HepG2 (cell line): ENCODE measurements at regions not wholly inside any gene's neighbourhood (a gene's known extent, or its start where the extent isn't known, plus 50 kb on each side); places are given as distances from the start of the nearest gene placed in this dataset.

Experiments used
- ATAC-seq: fragments of 200-7000 bp; cut with Tn5 transposase; 3 replicates; pipeline ENCODE4 v1.9.1; 2020; ENCODE audit warnings: mild to moderate bottlenecking, moderate library complexity
- BruUV-seq: library from RNA; stranded (reverse); fragments of 400-500 nt; replicated peaks from 2 replicates; lab custom pipeline; 2021; lab: Mats Ljungman, UMichigan
- CTCF ChIA-PET: fragments of 300-600 bp; formaldehyde crosslinking; extraction: SDS; loops from one replicate; lab custom pipeline; 2021; ENCODE audit warnings: low total read pairs, inconsistent platforms, low intra/inter-chr PET ratio; lab: Yijun Ruan, JAX
- POLR2A ChIA-PET: fragments of 350-600 bp; sonication (Branson Sonifier 250); formaldehyde crosslinking; loops from one replicate; lab custom pipeline; 2020; ENCODE audit warnings: antibody characterized with exemption, inconsistent platforms; lab: Yijun Ruan, JAX
- DNase-seq: peaks from one replicate; pipeline ENCODE4 v3.0.0-alpha.2; 2015; ENCODE audit warnings: low spot score
- FAIRE-seq: peaks from 3 replicates; lab custom pipeline; 2011; peaks lifted over from hg19 to GRCh38; lab: Jason Lieb, UNC
- H2AFZ ChIP-seq: one replicate; pipeline ENCODE4 v1.6.1; 2011; ENCODE audit warnings: low read length, inconsistent platforms
- H3K27ac ChIP-seq: fragments of 300-600 bp; 3 replicates; pipeline ENCODE4 v1.8.0; 2011; ENCODE audit warnings: mixed run types, mild to moderate bottlenecking, mixed read lengths, low read length, inconsistent platforms; ENCODE audit not compliant: insufficient read depth; ENCODE audit errors: extremely low read length
- H3K27me3 ChIP-seq, 2 experiments: fragments of 200-600 bp in 1 of 2; 2 replicates in 1 of 2; 3 replicates in 1 of 2; pipeline versions ENCODE4 v1.6.0 to v1.8.0; 2011; ENCODE audit warnings: low read length in 2 of 2, mild to moderate bottlenecking in 2 of 2, moderate library complexity in 2 of 2, inconsistent platforms in 1 of 2; ENCODE audit not compliant: insufficient read depth in 2 of 2, control insufficient read depth in 1 of 2
- H3K36me3 ChIP-seq, 2 experiments: fragments of 200-600 bp in 1 of 2; replicated peaks in 1 of 2; 2 replicates in 1 of 2; 3 replicates in 1 of 2; pipeline versions ENCODE4 v1.5.1 to v1.8.0; 2011; ENCODE audit warnings: low read length in 2 of 2, inconsistent platforms in 1 of 2; ENCODE audit not compliant: insufficient read depth in 2 of 2, control insufficient read depth in 1 of 2
- H3K4me1 ChIP-seq: 2 replicates; pipeline ENCODE4 v1.5.1; 2012; ENCODE audit warnings: low read length, inconsistent platforms; ENCODE audit not compliant: insufficient read depth
- H3K4me2 ChIP-seq: 2 replicates; pipeline ENCODE4 v1.6.0; 2011; ENCODE audit warnings: low read depth, low read length, inconsistent platforms
- H3K4me3 ChIP-seq, 3 experiments: fragments of 200-600 bp in 1 of 3; sonication (generic), shearing (Covaris generic) in 1 of 3; replicated peaks in 1 of 3; 2 replicates each; pipeline ENCODE4 v1.5.1; 2011 to 2016; ENCODE audit warnings: low read length in 3 of 3, inconsistent platforms in 2 of 3, low read depth in 2 of 3, mild to moderate bottlenecking in 2 of 3, control low read depth in 1 of 3, mixed read lengths in 1 of 3; ENCODE audit not compliant: insufficient read depth in 1 of 3
- H3K79me2 ChIP-seq: one replicate; pipeline ENCODE4 v1.6.1; 2011; ENCODE audit warnings: low read length, inconsistent platforms; ENCODE audit not compliant: insufficient read depth
- H3K9ac ChIP-seq: 2 replicates; pipeline ENCODE4 v1.6.0; 2011; ENCODE audit warnings: mild to moderate bottlenecking, low read depth, low read length, inconsistent platforms; ENCODE audit not compliant: insufficient read depth
- H3K9me3 ChIP-seq: 2 replicates; pipeline ENCODE4 v1.5.1; 2012; ENCODE audit warnings: mild to moderate bottlenecking, low read length
- H4K20me1 ChIP-seq: 2 replicates; pipeline ENCODE4 v1.6.0; 2011; ENCODE audit warnings: inconsistent platforms, mild to moderate bottlenecking, low read length, moderate library complexity; ENCODE audit not compliant: insufficient read depth
- BHLHE40 ChIP-seq: IDR thresholded peaks from 2 replicates; pipeline ENCODE4 v1.6.1; 2011; ENCODE audit warnings: low read length, improper control_type of control experiment
- CSRNP1 ChIP-seq: sonication (generic); formaldehyde crosslinking; IDR thresholded peaks from 2 replicates; pipeline ENCODE4 v1.8.1; 2023; ENCODE audit warnings: mild to moderate bottlenecking, missing genetic modification reagents
- ELF3 ChIP-seq: IDR thresholded peaks from 2 replicates; pipeline ENCODE4 v1.6.1; 2016; ENCODE audit warnings: missing genetic modification reagents, missing compliant biosample characterization
- NFIC ChIP-seq: IDR thresholded peaks from 2 replicates; pipeline ENCODE4 v1.6.1; 2012; ENCODE audit warnings: mild to moderate bottlenecking, low read length, inconsistent platforms
- NFKBIZ ChIP-seq: IDR thresholded peaks from 2 replicates; pipeline ENCODE4 v1.6.1; 2018; ENCODE audit warnings: missing genetic modification reagents, missing compliant biosample characterization
- NR2F1 ChIP-seq, 2 experiments: fragments of 450-650 bp in 1 of 2; formaldehyde crosslinking in 1 of 2; IDR thresholded peaks; 2 replicates each; pipeline versions ENCODE4 v1.5.0 to v1.6.1; 2016 to 2020; ENCODE audit warnings: mild to moderate bottlenecking in 1 of 2, missing compliant biosample characterization in 1 of 2, missing genetic modification reagents in 1 of 2, moderate library complexity in 1 of 2
- NR3C1 ChIP-seq: sonication (generic); formaldehyde crosslinking; IDR thresholded peaks from 2 replicates; pipeline ENCODE4 v1.4.0; 2020; ENCODE audit warnings: missing genetic modification reagents
- PPARG ChIP-seq: conservative IDR thresholded peaks from 2 replicates; pipeline ENCODE4 v1.6.1; 2016; ENCODE audit warnings: missing biosample characterization, missing genetic modification reagents
- RBFOX2 ChIP-seq: fragments of 200-400 bp; formaldehyde crosslinking; IDR thresholded peaks from 2 replicates; pipeline ENCODE4 v1.6.1; 2017; ENCODE audit warnings: low read depth, mild to moderate bottlenecking, low read length
- RFXANK ChIP-seq: IDR thresholded peaks from 2 replicates; pipeline ENCODE4 v1.6.1; 2016
- TAF1 ChIP-seq: sonication (generic); formaldehyde crosslinking; IDR thresholded peaks from 2 replicates; pipeline ENCODE4 v1.4.0; 2020; ENCODE audit warnings: missing genetic modification reagents
- ZNF770 ChIP-seq: sonication (generic); formaldehyde crosslinking; IDR thresholded peaks from 2 replicates; pipeline ENCODE4 v1.5.0; 2020; ENCODE audit warnings: mild to moderate bottlenecking, missing genetic modification reagents
- WGBS: methylation state at CpG from one replicate; pipeline ENCODE4 v1.1.6; 2017; ENCODE audit warnings: low lambda C conversion rate; 5-methylcytosine and 5-hydroxymethylcytosine counted together
- in situ Hi-C: cut with HindIII; loops from 2 replicates; pipeline ENCODE4 v1.10.0; 2017; ENCODE audit warnings: low pct_unique_long_range_greater_than_20kb; ENCODE audit not compliant: extremely low pct_ligation_motif_present
- intact Hi-C: fragments of 100-400 bp; cut with micrococcal nuclease; formaldehyde crosslinking; loops from one replicate; pipeline ENCODE4 v1.10.0; 2022; ENCODE audit not compliant: unreplicated experiment

GRCh38 chr13:30051531-30052060, 201.2 kb upstream of the UBL3 start:
- H3K4me3 ChIP-seq, result no peak overlapping the region

More at GRCh38 chr13:30051531-30052060, 201.2 kb upstream of the UBL3 start:
- H3K27me3 ChIP-seq, result no peaks in the 10 kb centered on the region; a peak in 1 of 5 replicates
- no peaks in the 10 kb centered on the region for H3K9me3 ChIP-seq
- in situ Hi-C loops (no loop called here), intact Hi-C loops (no loop called here)
- H2AFZ ChIP-seq, result no peak overlapping the region
- H3K4me1 ChIP-seq, result 0 out of 2 replicates have a peak, but pooled peaks cover 10% of the 10 kb centered on the region
- H3K27ac ChIP-seq, result no peak overlapping the region
- H3K9ac ChIP-seq, result no peak overlapping the region
- TF ChIP-seq RFXANK (no peak), PPARG (no peak), BHLHE40 (no peak), CSRNP1 (no peak), ELF3 (CRISPR knock-in tag) (no peak), TAF1 (no peak), NFIC (no peak), ZNF770 (CRISPR knock-in tag) (no peak), NR3C1 (CRISPR knock-in tag) (no peak), RBFOX2 (no peak), NR2F1 (CRISPR knock-in tag; IDR thresholded peaks at IDR 0.05) (no peak), NFKBIZ (CRISPR knock-in tag) (no peak)
- ATAC-seq, result no peak
- no peak for FAIRE-seq
- no peaks in the 10 kb centered on the region for H4K20me1 ChIP-seq
- CTCF ChIA-PET, result no interaction called here
- no peak for DNase-seq
- H3K4me2 ChIP-seq, result no peak overlapping the region
- H3K79me2 ChIP-seq, result no peaks in the 10 kb centered on the region
- BruUV-seq, result no TSS peak
- POLR2A ChIA-PET, result no interaction called here
- no peaks in the 10 kb centered on the region for H3K36me3 ChIP-seq
- 29% methylated on average over 2 of the region's 2 CpGs for WGBS
